OCI-LY3 (cell line): ENCODE measurements at regions not wholly inside any gene's neighbourhood (a gene's known extent, or its start where the extent isn't known, plus 50 kb on each side); places are given as distances from the start of the nearest gene placed in this dataset.

Source experiments
- CTCF ChIP-seq: fragments of 200-600, 300-600 bp; sonication (generic); IDR thresholded peaks from 2 replicates; pipeline ENCODE4 v1.5.1; 2014; ENCODE audit warnings: antibody characterized with exemption, low read length, low read depth
- EZH2phosphoT487 ChIP-seq: fragments of 200-600 bp; shearing (Covaris generic); IDR thresholded peaks from 2 replicates; pipeline ENCODE4 v1.6.1; 2018; ENCODE audit warnings: antibody characterized with exemption, mixed run types, low read depth

- TF ChIP-seq CTCF: no peak
- no peak for TF ChIP-seq EZH2phosphoT487
These were observed 568.8 kb downstream of the HTR7 start for GRCh38 chr10:90289037-90289436.
